GM12873 (cell line): ENCODE measurements at regions not wholly inside any gene's neighbourhood (a gene's known extent, or its start where the extent isn't known, plus 50 kb on each side); places are given as distances from the start of the nearest gene placed in this dataset.

Source experiments
- CTCF ChIP-seq: IDR thresholded peaks from 2 replicates; pipeline ENCODE4 v1.5.1; 2012; ENCODE audit warnings: low read depth, mild to moderate bottlenecking, moderate library complexity, low read length, control low read depth; ENCODE audit not compliant: insufficient read depth; ENCODE audit errors: missing control alignments

GRCh38 chr2:30073523-30073922 is 73.3 kb upstream of the YPEL5 start:
- TF ChIP-seq CTCF, result no peak

GRCh38 chr2:30074023-30074422 is 72.8 kb upstream of the YPEL5 start:
- TF ChIP-seq CTCF, result no peak

DNA sequence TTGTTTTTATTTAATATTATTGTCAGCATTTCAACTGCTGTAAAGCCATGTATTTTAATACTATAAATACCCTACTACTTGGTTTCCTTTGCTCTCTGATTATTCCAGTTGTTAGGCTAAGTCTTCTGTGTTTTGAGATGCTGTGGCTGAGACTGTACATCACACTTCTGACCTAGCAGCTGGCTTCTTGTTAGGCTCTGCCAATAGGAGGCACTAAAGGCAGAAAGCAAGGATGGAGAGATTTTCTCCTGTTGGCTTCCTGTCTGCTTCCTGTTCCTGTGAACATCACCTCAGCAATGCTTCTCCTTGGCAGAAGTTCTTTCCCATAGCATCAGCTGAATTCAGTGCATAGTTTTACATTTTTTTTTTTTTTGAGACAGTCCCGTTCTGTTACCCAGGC is 68.3 kb upstream of the YPEL5 start:
- no peak for TF ChIP-seq CTCF

DNA sequence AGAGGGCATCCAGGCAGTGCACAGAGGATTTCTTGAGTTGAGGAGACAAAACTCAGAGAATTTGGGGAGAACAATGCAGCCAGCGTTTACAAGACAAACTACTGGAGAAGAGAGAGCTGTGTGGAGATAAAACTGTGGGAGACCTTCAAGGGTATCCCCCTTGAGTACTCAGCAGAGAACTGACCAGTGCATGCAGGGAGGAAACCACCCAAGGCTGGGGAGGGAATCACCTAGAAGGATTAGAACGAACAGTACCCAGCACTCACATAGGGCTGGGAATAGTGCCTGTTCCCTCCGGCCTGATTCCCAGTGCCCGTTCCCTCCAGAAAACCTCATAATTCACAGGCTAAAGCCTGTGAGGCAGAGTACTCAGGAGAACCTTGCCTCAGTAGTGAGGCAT is 61.9 kb upstream of the YPEL5 start:
- TF ChIP-seq CTCF, result no peak

GRCh38 chr2:30089171-30089570 is 57.6 kb upstream of the YPEL5 start:
- TF ChIP-seq CTCF, result no peak

DNA sequence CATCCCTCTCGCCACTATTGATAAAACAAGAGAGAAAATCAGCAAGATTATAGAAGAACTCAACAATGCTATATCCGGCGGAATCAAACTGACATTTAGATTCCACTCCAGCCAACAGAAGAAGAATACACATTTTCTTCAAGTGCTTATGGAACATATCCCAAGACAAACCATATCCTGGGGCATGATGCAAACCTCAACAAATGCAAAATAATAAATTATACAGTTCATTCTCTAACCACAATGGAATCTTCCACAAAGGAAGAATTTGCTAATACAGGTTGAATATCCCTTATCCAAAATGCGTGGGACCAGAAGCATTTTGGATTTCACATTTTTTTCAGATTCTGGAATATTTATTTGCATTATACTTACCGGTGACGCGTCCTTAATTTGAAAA is 51.4 kb upstream of the YPEL5 start:
- TF ChIP-seq CTCF, result no peak

DNA sequence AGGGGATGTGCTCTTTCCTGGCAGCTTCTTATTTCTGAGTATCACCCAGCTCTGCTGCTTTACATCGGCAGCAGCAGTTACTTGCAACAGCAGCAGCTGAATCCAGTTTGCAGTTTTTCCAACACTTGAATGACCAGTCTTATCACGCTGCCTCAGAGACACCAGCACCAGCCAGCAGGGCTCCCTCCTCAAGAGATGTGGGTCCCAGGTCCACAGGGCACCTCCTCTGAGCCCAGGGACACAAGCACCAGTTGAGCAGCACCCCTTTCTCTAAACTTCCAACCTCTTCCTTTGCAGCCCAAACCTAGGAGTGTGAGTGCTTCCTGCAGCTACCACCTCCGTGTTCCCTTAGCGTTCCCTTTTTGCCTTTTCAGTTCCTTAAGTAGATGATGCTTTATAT is 50.4 kb upstream of the YPEL5 start:
- TF ChIP-seq CTCF, result no peak
